ENCODE measurements at regions not wholly inside any gene's neighbourhood (a gene's known extent, or its start where the extent isn't known, plus 50 kb on each side); places are given as distances from the start of the nearest gene placed in this dataset.

DNA sequence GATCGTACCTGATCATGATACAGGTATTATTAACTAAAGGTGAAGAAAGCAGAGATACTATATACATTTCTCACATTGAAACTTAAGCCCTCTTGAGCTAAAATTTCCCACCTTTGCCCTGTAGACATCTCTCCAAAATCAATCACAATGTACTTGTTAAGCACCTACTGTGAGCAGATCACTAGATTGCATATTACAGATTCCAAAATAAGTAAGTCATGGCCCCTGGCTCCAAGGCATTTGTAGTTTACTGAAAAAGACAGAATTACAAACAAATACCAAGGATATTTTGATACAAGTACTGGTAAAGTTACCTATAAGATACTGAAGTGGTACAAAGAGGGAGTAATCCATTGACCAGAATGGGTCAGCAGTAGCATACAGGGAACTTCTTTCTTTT is 455.3 kb downstream of the STK39 start:
- no peak for TF ChIP-seq EZH2 (IDR thresholded peaks at IDR 0.05)
- no peak for TF ChIP-seq POLR2AphosphoS5 (IDR thresholded peaks at IDR 0.05; ENCODE audit: borderline replicate concordance, low read depth, low read length)
- TF ChIP-seq FOXP2 (optimal IDR thresholded peaks at IDR 0.05; ENCODE audit: control extremely low read depth, extremely low read length, insufficient read depth): no peak
